H1 (cell line): ENCODE measurements at regions not wholly inside any gene's neighbourhood (a gene's known extent, or its start where the extent isn't known, plus 50 kb on each side); places are given as distances from the start of the nearest gene placed in this dataset.

Experiments used
- CTCF ChIA-PET: fragments of 300-600 bp; sonication (Branson Sonifier 250); formaldehyde crosslinking; loops from one replicate; lab custom pipeline; 2021; ENCODE audit not compliant: partially characterized antibody; lab: Charles Lee
- POLR2A ChIA-PET: fragments of 300-600 bp; sonication (Branson Sonifier 250); formaldehyde crosslinking; loops from one replicate; lab custom pipeline; 2021; ENCODE audit warnings: inconsistent platforms; ENCODE audit not compliant: partially characterized antibody; lab: Charles Lee
- DNase-seq, 2 experiments: peaks; one replicate each; pipeline versions ENCODE4 v3.0.0 to v3.0.0-alpha.2; 2010 to 2022; ENCODE audit warnings: low spot score in 2 of 2, low read depth in 1 of 2, mixed read lengths in 1 of 2
- FAIRE-seq: peaks from 2 replicates; lab custom pipeline; 2011; peaks lifted over from hg19 to GRCh38; lab: Jason Lieb, UNC
- H2AFZ ChIP-seq: 2 replicates; pipeline ENCODE4 v1.8.1; 2012; ENCODE audit warnings: low read length, inconsistent platforms
- H2AK5ac ChIP-seq: 2 replicates; pipeline ENCODE4 v1.6.1; 2013; ENCODE audit warnings: low read depth, low read length
- H2BK120ac ChIP-seq: replicated peaks from 2 replicates; pipeline ENCODE3; 2013; ENCODE audit warnings: low read depth, low read length, inconsistent platforms
- H2BK12ac ChIP-seq: 2 replicates; pipeline ENCODE4 v1.6.1; 2013; ENCODE audit warnings: low read depth, low read length
- H2BK15ac ChIP-seq: 2 replicates; pipeline ENCODE4 v1.6.1; 2013; ENCODE audit warnings: low read length
- H2BK20ac ChIP-seq: 2 replicates; pipeline ENCODE4 v1.6.1; 2013; ENCODE audit warnings: low read length
- H2BK5ac ChIP-seq: 2 replicates; pipeline ENCODE4 v1.6.1; 2013; ENCODE audit warnings: low read depth, low read length
- H3K14ac ChIP-seq: 2 replicates; pipeline ENCODE4 v1.6.1; 2013; ENCODE audit warnings: inconsistent platforms; ENCODE audit not compliant: insufficient read length
- H3K18ac ChIP-seq: 2 replicates; pipeline ENCODE4 v1.6.1; 2013; ENCODE audit warnings: low read length; ENCODE audit errors: extremely low read depth
- H3K23ac ChIP-seq: 2 replicates; pipeline ENCODE4 v1.6.1; 2013; ENCODE audit warnings: inconsistent platforms; ENCODE audit not compliant: insufficient read length
- H3K23me2 ChIP-seq: 2 replicates; pipeline ENCODE4 v1.6.1; 2013; ENCODE audit warnings: low read depth, low read length
- H3K27ac ChIP-seq: 2 replicates; pipeline ENCODE4 v1.6.1; 2011; ENCODE audit warnings: low read depth, low read length, inconsistent platforms
- H3K27me3 ChIP-seq, 4 experiments: replicated peaks in 1 of 4; 1 replicate in 1 of 4; 2 replicates in 3 of 4; pipeline versions ENCODE4 v1.6.1 to v1.8.1; 2011 to 2013; ENCODE audit warnings: low read length in 3 of 4, mild to moderate bottlenecking in 3 of 4, inconsistent platforms in 2 of 4, mixed read lengths in 2 of 4, moderate library complexity in 1 of 4; ENCODE audit not compliant: control insufficient read depth in 3 of 4, insufficient read depth in 3 of 4; ENCODE audit errors: extremely low read depth in 1 of 4
- H3K36me3 ChIP-seq, 4 experiments: 2 replicates each; pipeline versions ENCODE4 v1.6.1 to v1.8.1; 2011 to 2013; ENCODE audit warnings: mild to moderate bottlenecking in 4 of 4, low read length in 3 of 4, moderate library complexity in 2 of 4, control low read depth in 1 of 4, inconsistent platforms in 1 of 4; ENCODE audit not compliant: insufficient read depth in 4 of 4, control insufficient read depth in 2 of 4
- H3K4ac ChIP-seq: replicated peaks from 2 replicates; pipeline ENCODE3; 2013; ENCODE audit warnings: low read length, low read depth, mixed read lengths, inconsistent platforms; ENCODE audit not compliant: insufficient read length
- H3K4me1 ChIP-seq, 4 experiments: replicated peaks in 1 of 4; 1 replicate in 1 of 4; 2 replicates in 3 of 4; pipeline versions ENCODE4 v1.6.1 to v1.8.1; 2011 to 2013; ENCODE audit warnings: low read length in 3 of 4, inconsistent platforms in 2 of 4, mixed read lengths in 1 of 4; ENCODE audit not compliant: insufficient read depth in 4 of 4, control insufficient read depth in 3 of 4
- H3K4me2 ChIP-seq, 2 experiments: 2 replicates each; pipeline versions ENCODE4 v1.6.1 to v1.8.1; 2011 to 2013; ENCODE audit warnings: low read depth in 2 of 2, low read length in 2 of 2, control low read depth in 1 of 2, inconsistent platforms in 1 of 2, mild to moderate bottlenecking in 1 of 2; ENCODE audit not compliant: insufficient read depth in 1 of 2
- H3K4me3 ChIP-seq, 4 experiments: fragments of 200-600, 300-600 bp in 1 of 4; sonication (generic), shearing (Covaris generic), sonication (Bioruptor Twin) in 1 of 4; 2 replicates each; pipeline versions ENCODE4 v1.5.1 to v1.8.1; 2011 to 2016; ENCODE audit warnings: low read length in 4 of 4, low read depth in 3 of 4, control low read depth in 2 of 4, inconsistent platforms in 2 of 4, mild to moderate bottlenecking in 2 of 4, mixed read lengths in 1 of 4, moderate library complexity in 1 of 4; ENCODE audit not compliant: insufficient read depth in 2 of 4; ENCODE audit errors: extremely low read depth in 1 of 4
- H3K56ac ChIP-seq: replicated peaks from 2 replicates; pipeline ENCODE3; 2013; ENCODE audit warnings: low read depth, mild to moderate bottlenecking, mixed read lengths, low read length, inconsistent platforms; ENCODE audit not compliant: insufficient read length
- H3K79me1 ChIP-seq: 2 replicates; pipeline ENCODE4 v1.6.1; 2013; ENCODE audit warnings: low read depth, low read length, control low read depth
- H3K79me2 ChIP-seq, 2 experiments: 2 replicates each; pipeline versions ENCODE4 v1.6.1 to v1.8.1; 2012 to 2013; ENCODE audit warnings: low read length in 2 of 2, mild to moderate bottlenecking in 2 of 2, inconsistent platforms in 1 of 2; ENCODE audit not compliant: insufficient read depth in 2 of 2, control insufficient read depth in 1 of 2
- H3K9ac ChIP-seq, 4 experiments: replicated peaks in 1 of 4; 1 replicate in 1 of 4; 2 replicates in 3 of 4; pipeline versions ENCODE4 v1.6.1 to v1.8.1; 2011 to 2013; ENCODE audit warnings: low read depth in 3 of 4, low read length in 3 of 4, control low read depth in 2 of 4, mild to moderate bottlenecking in 2 of 4, moderate library complexity in 2 of 4, inconsistent platforms in 1 of 4; ENCODE audit errors: extremely low read depth in 1 of 4
- H3K9me3 ChIP-seq, 2 experiments: 2 replicates each; pipeline versions ENCODE4 v1.6.1 to v1.8.1; 2012 to 2013; ENCODE audit warnings: mild to moderate bottlenecking in 2 of 2, moderate library complexity in 2 of 2, control low read depth in 1 of 2, inconsistent platforms in 1 of 2, low read depth in 1 of 2, low read length in 1 of 2, mixed read lengths in 1 of 2; ENCODE audit not compliant: insufficient read depth in 2 of 2
- H4K20me1 ChIP-seq, 2 experiments: replicated peaks in 1 of 2; 2 replicates each; pipeline versions ENCODE3 to v1.8.1; 2011 to 2013; ENCODE audit warnings: inconsistent platforms in 2 of 2, low read length in 2 of 2, mild to moderate bottlenecking in 1 of 2; ENCODE audit not compliant: insufficient read depth in 2 of 2, control insufficient read depth in 1 of 2
- H4K5ac ChIP-seq: 2 replicates; pipeline ENCODE4 v1.6.1; 2013; ENCODE audit warnings: low read length, low read depth, mixed read lengths, inconsistent platforms; ENCODE audit not compliant: insufficient read length
- H4K8ac ChIP-seq: 2 replicates; pipeline ENCODE4 v1.8.0; 2013; ENCODE audit warnings: mild to moderate bottlenecking, moderate library complexity, low read length, inconsistent platforms; ENCODE audit not compliant: insufficient read depth; ENCODE audit errors: extremely low read depth
- H4K91ac ChIP-seq: replicated peaks from 2 replicates; pipeline ENCODE3; 2013; ENCODE audit warnings: low read length, mixed read lengths, inconsistent platforms; ENCODE audit not compliant: insufficient read length
- BCL11A ChIP-seq, 2 experiments: IDR thresholded peaks; one replicate each; pipeline ENCODE4 v1.6.1; 2011; ENCODE audit warnings: low read depth in 2 of 2, low read length in 2 of 2, mild to moderate bottlenecking in 2 of 2
- CBX8 ChIP-seq: fragments of 300-800, 300-1000 bp; sonication (generic); IDR thresholded peaks from 2 replicates; pipeline ENCODE4 v1.7.1; 2016; ENCODE audit warnings: low read depth, low read length, borderline replicate concordance
- CEBPB ChIP-seq: IDR thresholded peaks from 2 replicates; pipeline ENCODE4 v1.6.1; 2012; ENCODE audit warnings: low read depth, low read length
- JUND ChIP-seq: IDR thresholded peaks from 2 replicates; pipeline ENCODE4 v1.6.1; 2011; ENCODE audit warnings: mild to moderate bottlenecking, improper control_type of control experiment, low read length
- SIX5 ChIP-seq: IDR thresholded peaks from 2 replicates; pipeline ENCODE4 v1.6.1; 2011; ENCODE audit warnings: mild to moderate bottlenecking, low read depth, low read length
- WGBS, 2 experiments: shearing (Covaris generic) in 1 of 2; methylation state at CpG; one replicate each; pipeline versions ENCODE4 v1.1.6 to v1.1.7; 2013 to 2015; ENCODE audit warnings: low lambda C conversion rate in 2 of 2, mixed read lengths in 2 of 2, inconsistent platforms in 1 of 2, low coverage in 1 of 2, missing lambda C conversion rate in 1 of 2; ENCODE audit not compliant: insufficient replicate concordance in 2 of 2, insufficient coverage in 1 of 2, insufficient read length in 1 of 2; ENCODE audit errors: extremely low coverage in 1 of 2, missing lambda C conversion rate in 1 of 2; 5-methylcytosine and 5-hydroxymethylcytosine counted together

GRCh38 chr2:237178396-237178795 is 92.7 kb downstream of the COPS8 start:
- H3K4me1 ChIP-seq = no peaks in the 10 kb centered on the region
- H3K23me2 ChIP-seq = no peaks in the 10 kb centered on the region
- H2BK12ac ChIP-seq = no peak overlapping the region
- FAIRE-seq (no peak), DNase-seq (no peak)
- no peak overlapping the region for H2BK5ac ChIP-seq
- H2BK15ac ChIP-seq = no peak overlapping the region
- no peak overlapping the region for H3K23ac ChIP-seq
- TF ChIP-seq SIX5 = no peak
- no peak for TF ChIP-seq JUND
- TF ChIP-seq CBX8 = no peak
- TF ChIP-seq BCL11A (IDR thresholded peaks at IDR 0.05; ENCODE audit: low read depth in 2 of 2, low read length in 2 of 2) = no peak
- no peak for TF ChIP-seq CEBPB
- H3K4me3 ChIP-seq = no peak overlapping the region
- no peak overlapping the region for H3K27ac ChIP-seq
- no peak overlapping the region for H2BK20ac ChIP-seq
- ChIA-PET POLR2A (no interaction called here), CTCF (no interaction called here)
- H3K56ac ChIP-seq = no peak overlapping the region
- H2AFZ ChIP-seq = no peak overlapping the region
- no peak overlapping the region for H3K14ac ChIP-seq
- peaks cover 0 to 4% of the 10 kb centered on the region in 2 experiments; a peak in 2 of 4 replicates for H3K9me3 ChIP-seq
- H2AK5ac ChIP-seq = no peak overlapping the region
- no peaks in the 10 kb centered on the region for H4K20me1 ChIP-seq
- H3K79me2 ChIP-seq = no peaks in the 10 kb centered on the region
- H3K4me2 ChIP-seq = no peak overlapping the region
- no peaks in the 10 kb centered on the region for H3K27me3 ChIP-seq
- no peak overlapping the region for H3K9ac ChIP-seq
- H4K91ac ChIP-seq = no peak overlapping the region
- WGBS, 2 experiments = 91% methylated on average over 6 of the region's 6 CpGs; no CpG with 5 or more reads in 1 of the 2 experiments
- H3K36me3 ChIP-seq = no peaks in the 10 kb centered on the region
- H3K18ac ChIP-seq = no peak overlapping the region
- no peak overlapping the region for H4K8ac ChIP-seq
- H4K5ac ChIP-seq = no peak overlapping the region
- H3K79me1 ChIP-seq = no peaks in the 10 kb centered on the region
- no peak overlapping the region for H2BK120ac ChIP-seq
- H3K4ac ChIP-seq = no peak overlapping the region
